Trophoblast cell (in vitro differentiated cells and primary cell): ENCODE measurements at regions not wholly inside any gene's neighbourhood (a gene's known extent, or its start where the extent isn't known, plus 50 kb on each side); places are given as distances from the start of the nearest gene placed in this dataset.
A peak's percentile ranks its signal among the peaks of the same experiment; 100 is the strongest.

Experiments used
- DNase-seq, 2 donors: peaks; one replicate each; pipeline ENCODE4 v3.0.0-alpha.2; 2016
- H2AFZ ChIP-seq: 2 replicates; pipeline ENCODE4 v1.6.1; 2013; ENCODE audit warnings: low read length, moderate library complexity, mild to moderate bottlenecking; ENCODE audit not compliant: insufficient read depth, poor library complexity
- H2AK5ac ChIP-seq: 2 replicates; pipeline ENCODE4 v1.6.1; 2013; ENCODE audit warnings: mild to moderate bottlenecking, low read length
- H2BK120ac ChIP-seq: 2 replicates; pipeline ENCODE4 v1.6.1; 2013; ENCODE audit warnings: low read length, mild to moderate bottlenecking, moderate library complexity; ENCODE audit not compliant: insufficient read depth, poor library complexity
- H2BK12ac ChIP-seq: 2 replicates; pipeline ENCODE4 v1.6.1; 2013; ENCODE audit warnings: mild to moderate bottlenecking, low read length, moderate library complexity
- H2BK5ac ChIP-seq: 2 replicates; pipeline ENCODE4 v1.6.1; 2013; ENCODE audit warnings: low read length, low read depth, moderate library complexity, mild to moderate bottlenecking; ENCODE audit not compliant: poor library complexity
- H3K14ac ChIP-seq: 2 replicates; pipeline ENCODE4 v1.6.1; 2013; ENCODE audit warnings: mild to moderate bottlenecking, low read length
- H3K18ac ChIP-seq: 2 replicates; pipeline ENCODE4 v1.6.1; 2013; ENCODE audit warnings: mild to moderate bottlenecking, low read length
- H3K23ac ChIP-seq: 2 replicates; pipeline ENCODE4 v1.6.1; 2013; ENCODE audit warnings: low read length
- H3K27ac ChIP-seq: 2 replicates; pipeline ENCODE4 v1.5.1; 2013; ENCODE audit warnings: low read depth, mild to moderate bottlenecking, inconsistent platforms, low read length, moderate library complexity
- H3K27me3 ChIP-seq: 2 replicates; pipeline ENCODE4 v1.6.1; 2013; ENCODE audit warnings: inconsistent platforms, mild to moderate bottlenecking, low read length, moderate library complexity; ENCODE audit not compliant: insufficient read depth
- H3K36me3 ChIP-seq, 2 experiments: 1 replicate in 1 of 2; 2 replicates in 1 of 2; pipeline ENCODE4 v1.6.1; 2013; ENCODE audit warnings: low read length in 2 of 2, mild to moderate bottlenecking in 2 of 2, moderate library complexity in 1 of 2; ENCODE audit not compliant: insufficient read depth in 2 of 2, control insufficient read depth in 1 of 2
- H3K4ac ChIP-seq: 2 replicates; pipeline ENCODE4 v1.6.1; 2013; ENCODE audit warnings: low read depth, mild to moderate bottlenecking, low read length, moderate library complexity
- H3K4me1 ChIP-seq, 2 experiments: 1 replicate in 1 of 2; 2 replicates in 1 of 2; pipeline ENCODE4 v1.6.1; 2013; ENCODE audit warnings: low read length in 2 of 2, mild to moderate bottlenecking in 2 of 2, moderate library complexity in 1 of 2; ENCODE audit not compliant: insufficient read depth in 2 of 2, control insufficient read depth in 1 of 2
- H3K4me2 ChIP-seq: 2 replicates; pipeline ENCODE4 v1.6.1; 2013; ENCODE audit warnings: inconsistent platforms, mild to moderate bottlenecking, low read length, moderate library complexity
- H3K4me3 ChIP-seq: 2 replicates; pipeline ENCODE4 v1.5.1; 2013; ENCODE audit warnings: mild to moderate bottlenecking, low read depth, low read length, inconsistent platforms
- H3K79me1 ChIP-seq: one replicate; pipeline ENCODE4 v1.6.1; 2013; ENCODE audit warnings: low read length
- H3K79me2 ChIP-seq: 2 replicates; pipeline ENCODE4 v1.6.1; 2013; ENCODE audit warnings: low read length, mild to moderate bottlenecking; ENCODE audit not compliant: control insufficient read depth, insufficient read depth, poor library complexity
- H3K9ac ChIP-seq: 2 replicates; pipeline ENCODE4 v1.6.1; 2013; ENCODE audit warnings: mild to moderate bottlenecking, low read length
- H3K9me3 ChIP-seq: 2 replicates; pipeline ENCODE4 v1.6.1; 2013; ENCODE audit warnings: low read depth, mild to moderate bottlenecking, control low read depth, inconsistent platforms, low read length; ENCODE audit not compliant: insufficient read depth
- H4K12ac ChIP-seq: 2 replicates; pipeline ENCODE4 v1.6.1; 2013; ENCODE audit warnings: low read depth, mild to moderate bottlenecking, low read length, moderate library complexity
- H4K8ac ChIP-seq: 2 replicates; pipeline ENCODE4 v1.6.1; 2013; ENCODE audit warnings: low read depth, mild to moderate bottlenecking, low read length, moderate library complexity
- H4K91ac ChIP-seq: one replicate; pipeline ENCODE4 v1.6.1; 2013; ENCODE audit warnings: low read depth, mild to moderate bottlenecking, low read length, moderate library complexity
- WGBS: extraction: QIAGEN DNeasy Blood & Tissue Kit; methylation state at CpG from one replicate; pipeline ENCODE4 v1.1.7; 2013; ENCODE audit warnings: missing lambda C conversion rate; ENCODE audit not compliant: insufficient read length, insufficient coverage; ENCODE audit errors: extremely low coverage; 5-methylcytosine and 5-hydroxymethylcytosine counted together

DNA sequence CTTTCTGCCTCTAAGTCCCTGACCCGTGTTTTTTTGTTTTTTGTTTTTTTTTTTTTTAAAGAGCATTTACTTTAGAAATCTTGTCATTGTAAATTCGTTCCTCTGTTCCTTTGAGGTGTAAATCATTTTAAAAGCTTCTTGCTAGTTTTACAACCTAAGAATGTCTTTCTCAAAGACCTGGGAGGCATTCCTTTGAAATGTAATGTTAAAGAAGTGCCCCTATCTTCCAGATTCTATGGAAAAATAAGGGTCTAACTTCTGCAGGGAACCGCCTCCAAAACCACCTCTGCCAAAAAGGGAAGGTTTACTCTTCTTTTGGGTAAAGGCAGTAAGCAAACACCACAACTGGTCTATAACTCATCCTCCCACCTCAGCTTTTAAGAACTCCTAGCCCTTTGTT, 259.6 kb upstream of the ZNF804A start:
- Histone ChIP-seq H3K4ac (no peak overlapping the region), H3K23ac (no peak overlapping the region), H3K14ac (no peak overlapping the region), H3K9ac (no peak overlapping the region), H3K4me2 (no peak overlapping the region), H4K91ac (no peak overlapping the region), H3K36me3 (no peaks in the 10 kb centered on the region), H3K4me3 (no peak overlapping the region), H3K79me1 (no peaks in the 10 kb centered on the region), H4K8ac (no peak overlapping the region), H3K18ac (no peak overlapping the region), H2BK12ac (no peak overlapping the region), H4K12ac (no peak overlapping the region), H3K79me2 (no peaks in the 10 kb centered on the region), H2BK5ac (no peak overlapping the region), H3K27me3 (no peaks in the 10 kb centered on the region), H3K9me3 (no peaks in the 10 kb centered on the region), H2BK120ac (no peak overlapping the region), H3K27ac (no peak overlapping the region), H2AK5ac (no peak overlapping the region), H3K4me1 (no peaks in the 10 kb centered on the region), H2AFZ (no peak overlapping the region)
- WGBS, result no CpG with 5 or more reads among the region's 3 CpGs
- no peak for DNase-seq

- H4K8ac ChIP-seq, result no peak overlapping the region
- H3K27me3 ChIP-seq, result no peaks in the 10 kb centered on the region
- no peak overlapping the region for H3K14ac ChIP-seq
- no peak overlapping the region for H3K4ac ChIP-seq
- no peak overlapping the region for H2AK5ac ChIP-seq
- no peak overlapping the region for H3K27ac ChIP-seq
- H2BK5ac ChIP-seq, result no peak overlapping the region
- no peak overlapping the region for H3K4me2 ChIP-seq
- no peak overlapping the region for H4K91ac ChIP-seq
- H3K4me1 ChIP-seq, result no peaks in the 10 kb centered on the region
- no CpG with 5 or more reads among the region's 1 CpG for WGBS
- H2AFZ ChIP-seq, result no peak overlapping the region
- no peaks in the 10 kb centered on the region for H3K79me1 ChIP-seq
- no peak overlapping the region for H3K18ac ChIP-seq
- H2BK12ac ChIP-seq, result no peak overlapping the region
- H3K9me3 ChIP-seq, result no peaks in the 10 kb centered on the region
- H3K9ac ChIP-seq, result no peak overlapping the region
- H3K23ac ChIP-seq, result no peak overlapping the region
- H4K12ac ChIP-seq, result no peak overlapping the region
- no peaks in the 10 kb centered on the region for H3K79me2 ChIP-seq
- no peak for DNase-seq
- H3K4me3 ChIP-seq, result no peak overlapping the region
- H2BK120ac ChIP-seq, result no peak overlapping the region
- no peaks in the 10 kb centered on the region for H3K36me3 ChIP-seq
Observed at GRCh38 chr2:184339966-184340365, 258.4 kb upstream of the ZNF804A start.

DNA sequence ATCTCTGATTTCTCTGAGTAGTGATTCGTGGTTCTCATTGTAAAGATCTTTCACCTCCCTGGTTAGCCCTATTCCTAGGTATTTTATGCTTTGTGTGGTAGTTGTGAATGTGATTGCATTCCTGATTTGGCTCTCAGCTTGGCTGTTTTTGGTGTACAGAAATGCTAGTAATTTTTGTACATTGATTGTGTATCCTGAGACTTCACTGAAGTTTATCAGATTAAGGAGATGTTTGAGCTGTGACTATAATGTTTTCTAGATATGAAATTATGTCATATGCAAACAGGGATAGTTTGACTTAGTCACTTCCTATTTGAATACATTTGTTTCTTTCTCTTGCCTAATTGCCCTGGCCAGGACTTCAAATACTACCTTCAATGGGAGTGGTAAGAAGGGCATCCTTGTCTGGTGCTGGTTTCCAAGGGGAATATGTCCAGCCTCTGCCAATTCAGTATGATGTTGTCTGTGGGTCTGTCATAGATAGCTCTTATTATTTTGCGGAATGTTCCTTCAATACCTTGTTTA, 251.9 kb upstream of the ZNF804A start:
- no peak overlapping the region for H2AK5ac ChIP-seq
- H3K4ac ChIP-seq, result no peak overlapping the region
- H3K9ac ChIP-seq, result no peak overlapping the region
- H3K9me3 ChIP-seq, result no peaks in the 10 kb centered on the region
- H4K12ac ChIP-seq, result no peak overlapping the region
- no peak overlapping the region for H4K91ac ChIP-seq
- H3K79me1 ChIP-seq, result no peaks in the 10 kb centered on the region
- WGBS, result no CpG with 5 or more reads among the region's 2 CpGs
- H2AFZ ChIP-seq, result no peak overlapping the region
- H3K4me3 ChIP-seq, result no peak overlapping the region
- H3K4me2 ChIP-seq, result no peak overlapping the region
- H3K14ac ChIP-seq, result no peak overlapping the region
- peak; percentile 0 to 35 for DNase-seq
- no peak overlapping the region for H3K23ac ChIP-seq
- no peaks in the 10 kb centered on the region for H3K27me3 ChIP-seq
- H3K27ac ChIP-seq, result no peak overlapping the region
- H2BK120ac ChIP-seq, result no peak overlapping the region
- no peak overlapping the region for H3K18ac ChIP-seq
- H3K36me3 ChIP-seq, result no peaks in the 10 kb centered on the region
- no peak overlapping the region for H2BK5ac ChIP-seq
- H2BK12ac ChIP-seq, result no peak overlapping the region
- H4K8ac ChIP-seq, result no peak overlapping the region
- no peaks in the 10 kb centered on the region for H3K4me1 ChIP-seq
- no peaks in the 10 kb centered on the region for H3K79me2 ChIP-seq

DNA sequence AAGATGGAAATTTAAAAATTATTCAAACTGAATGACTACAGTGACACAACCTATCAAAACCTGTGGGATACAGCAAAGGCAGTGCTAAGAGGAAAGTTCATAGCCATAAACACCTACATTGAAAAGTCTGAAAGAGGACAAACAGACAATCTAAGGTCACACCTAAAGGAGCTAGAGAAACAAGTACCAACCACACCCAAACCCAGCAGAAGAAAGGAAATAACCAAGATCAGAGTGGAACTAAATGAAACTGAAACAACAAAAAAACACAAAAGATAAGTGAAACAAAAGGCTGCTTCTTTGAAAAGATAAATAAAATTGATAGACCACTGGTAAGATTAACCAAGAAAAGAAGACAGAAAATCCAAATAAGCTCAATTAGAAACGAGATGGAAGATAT, 247.2 kb upstream of the ZNF804A start:
- WGBS, result no CpG with 5 or more reads among the region's 1 CpG
- H3K23ac ChIP-seq, result no peak overlapping the region
- H4K12ac ChIP-seq, result no peak overlapping the region
- no peak overlapping the region for H4K8ac ChIP-seq
- no peak overlapping the region for H2BK5ac ChIP-seq
- no peaks in the 10 kb centered on the region for H3K79me2 ChIP-seq
- DNase-seq, result no peak
- H3K27ac ChIP-seq, result no peak overlapping the region
- no peaks in the 10 kb centered on the region for H3K9me3 ChIP-seq
- H4K91ac ChIP-seq, result no peak overlapping the region
- no peak overlapping the region for H3K9ac ChIP-seq
- H2BK120ac ChIP-seq, result no peak overlapping the region
- no peak overlapping the region for H2BK12ac ChIP-seq
- no peaks in the 10 kb centered on the region for H3K4me1 ChIP-seq
- no peaks in the 10 kb centered on the region for H3K36me3 ChIP-seq
- H3K4me3 ChIP-seq, result no peak overlapping the region
- H3K79me1 ChIP-seq, result no peaks in the 10 kb centered on the region
- H3K18ac ChIP-seq, result no peak overlapping the region
- H3K4ac ChIP-seq, result no peak overlapping the region
- H2AFZ ChIP-seq, result no peak overlapping the region
- no peaks in the 10 kb centered on the region for H3K27me3 ChIP-seq
- H2AK5ac ChIP-seq, result no peak overlapping the region
- no peak overlapping the region for H3K4me2 ChIP-seq
- no peak overlapping the region for H3K14ac ChIP-seq
